Adrenal gland (tissue), 5 donors: ENCODE measurements at regions not wholly inside any gene's neighbourhood (a gene's known extent, or its start where the extent isn't known, plus 50 kb on each side); places are given as distances from the start of the nearest gene placed in this dataset.

Source experiments
- CTCF ChIP-seq, 6 experiments: fragments of 450-650 bp in 4 of 6; fragments of 200-600 bp in 2 of 6; sonication (generic) in 1 of 6; IDR thresholded peaks; 1 replicate in 5 of 6; 2 replicates in 1 of 6; pipeline versions ENCODE4 v1.5.1 to v1.8.0; 2016 to 2021; ENCODE audit warnings: antibody characterized with exemption in 6 of 6, mild to moderate bottlenecking in 2 of 6, moderate library complexity in 1 of 6
- POLR2A ChIP-seq, 2 donors: fragments of 450-650 bp; IDR thresholded peaks; one replicate each; pipeline ENCODE4 v1.6.1; 2017; ENCODE audit warnings: antibody characterized with exemption in 2 of 2, mild to moderate bottlenecking in 2 of 2, moderate library complexity in 1 of 2
- donor health status: DM: no; HTN: no; CAD: no.

GRCh38 chr6:168213121-168213524, 106.5 kb downstream of the DACT2 start:
- TF ChIP-seq CTCF (IDR thresholded peaks at IDR 0.05) (no peak), POLR2A (IDR thresholded peaks at IDR 0.05) (no peak)
